RWPE2 (cell line): ENCODE measurements at regions not wholly inside any gene's neighbourhood (a gene's known extent, or its start where the extent isn't known, plus 50 kb on each side); places are given as distances from the start of the nearest gene placed in this dataset.

Experiments
- ATAC-seq: fragments of 200-7000 bp; cut with Tn5 transposase; 3 replicates; pipeline ENCODE4 v1.9.1; 2021; ENCODE audit warnings: low read depth
- DNase-seq: peaks from one replicate; pipeline ENCODE4 v3.0.0-alpha.2; 2020; ENCODE audit warnings: low spot score
- H3K27ac ChIP-seq: fragments of 450-650 bp; 2 replicates; pipeline ENCODE4 v1.5.1; 2017; ENCODE audit warnings: mild to moderate bottlenecking; ENCODE audit not compliant: poor library complexity, severe bottlenecking
- H3K27me3 ChIP-seq: fragments of 250-450 bp; sonication (Bioruptor Pico); 2 replicates; pipeline ENCODE4 v1.5.1; 2021; ENCODE audit warnings: mild to moderate bottlenecking, moderate library complexity; ENCODE audit not compliant: insufficient read depth, poor library complexity, severe bottlenecking
- H3K36me3 ChIP-seq: fragments of 250-450 bp; sonication (Bioruptor Pico); 2 replicates; pipeline ENCODE4 v1.5.1; 2020; ENCODE audit warnings: low read depth, mild to moderate bottlenecking, moderate library complexity
- H3K4me1 ChIP-seq: fragments of 250-450 bp; sonication (Bioruptor Pico); 2 replicates; pipeline ENCODE4 v1.5.1; 2021; ENCODE audit warnings: mild to moderate bottlenecking, moderate library complexity; ENCODE audit not compliant: insufficient read depth, poor library complexity, severe bottlenecking
- H3K4me3 ChIP-seq: fragments of 250-450 bp; sonication (Bioruptor Pico); 2 replicates; pipeline ENCODE4 v1.5.1; 2021; ENCODE audit warnings: mild to moderate bottlenecking, moderate library complexity; ENCODE audit not compliant: severe bottlenecking
- H3K9me3 ChIP-seq: fragments of 250-450 bp; sonication (Bioruptor Pico); 2 replicates; pipeline ENCODE4 v1.5.1; 2021; ENCODE audit warnings: mild to moderate bottlenecking, moderate library complexity; ENCODE audit not compliant: severe bottlenecking
- CTCF ChIP-seq: fragments of 450-650 bp; IDR thresholded peaks from one replicate; pipeline ENCODE4 v1.5.1; 2017; ENCODE audit warnings: mild to moderate bottlenecking, moderate library complexity; ENCODE audit not compliant: poor library complexity, severe bottlenecking

GRCh38 chr6:67888546-67888885, 746.6 kb upstream of the ADGRB3 start:
- no peak overlapping the region for H3K27ac ChIP-seq
- H3K27me3 ChIP-seq, result no peaks in the 10 kb centered on the region
- H3K36me3 ChIP-seq, result no peaks in the 10 kb centered on the region
- no peak for TF ChIP-seq CTCF
- DNase-seq (no peak), ATAC-seq (no peak)
- no peak overlapping the region for H3K4me3 ChIP-seq
- no peaks in the 10 kb centered on the region for H3K4me1 ChIP-seq
- no peaks in the 10 kb centered on the region for H3K9me3 ChIP-seq

GRCh38 chr6:67887747-67888545, 747.1 kb upstream of the ADGRB3 start:
- no peaks in the 10 kb centered on the region for H3K36me3 ChIP-seq
- no peak overlapping the region for H3K27ac ChIP-seq
- H3K9me3 ChIP-seq, result no peaks in the 10 kb centered on the region
- no peaks in the 10 kb centered on the region for H3K27me3 ChIP-seq
- DNase-seq (no peak), ATAC-seq (no peak)
- TF ChIP-seq CTCF, result no peak
- no peak overlapping the region for H3K4me3 ChIP-seq
- no peaks in the 10 kb centered on the region for H3K4me1 ChIP-seq

DNA sequence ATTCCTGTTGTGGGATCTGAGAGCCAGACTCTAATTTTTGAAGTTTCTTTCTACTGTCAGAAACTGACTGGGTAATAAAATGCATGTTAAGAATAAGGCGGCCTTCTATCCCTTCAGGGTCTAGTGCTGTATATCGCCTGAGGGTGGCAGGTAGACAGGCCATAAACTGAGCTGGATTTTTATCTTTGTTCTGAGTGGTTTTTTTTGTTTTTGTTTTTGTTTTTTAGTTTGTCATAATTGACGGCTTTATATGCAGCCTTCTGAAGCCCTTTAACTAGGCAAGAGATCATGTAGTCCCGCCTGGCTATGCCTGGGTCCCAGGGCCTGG, 747.7 kb upstream of the ADGRB3 start:
- no peak for TF ChIP-seq CTCF
- Histone ChIP-seq H3K4me1 (no peaks in the 10 kb centered on the region), H3K27ac (no peak overlapping the region), H3K36me3 (no peaks in the 10 kb centered on the region), H3K27me3 (no peaks in the 10 kb centered on the region), H3K9me3 (no peaks in the 10 kb centered on the region), H3K4me3 (no peak overlapping the region)
- ATAC-seq (no peak), DNase-seq (no peak)

GRCh38 chr6:67886840-67887292, 748.2 kb upstream of the ADGRB3 start:
- no peak overlapping the region for H3K27ac ChIP-seq
- TF ChIP-seq CTCF, result no peak
- H3K27me3 ChIP-seq, result no peaks in the 10 kb centered on the region
- H3K4me1 ChIP-seq, result no peaks in the 10 kb centered on the region
- H3K4me3 ChIP-seq, result no peak overlapping the region
- DNase-seq, result no peak
- no peaks in the 10 kb centered on the region for H3K36me3 ChIP-seq
- no peak for ATAC-seq
- no peaks in the 10 kb centered on the region for H3K9me3 ChIP-seq

DNA sequence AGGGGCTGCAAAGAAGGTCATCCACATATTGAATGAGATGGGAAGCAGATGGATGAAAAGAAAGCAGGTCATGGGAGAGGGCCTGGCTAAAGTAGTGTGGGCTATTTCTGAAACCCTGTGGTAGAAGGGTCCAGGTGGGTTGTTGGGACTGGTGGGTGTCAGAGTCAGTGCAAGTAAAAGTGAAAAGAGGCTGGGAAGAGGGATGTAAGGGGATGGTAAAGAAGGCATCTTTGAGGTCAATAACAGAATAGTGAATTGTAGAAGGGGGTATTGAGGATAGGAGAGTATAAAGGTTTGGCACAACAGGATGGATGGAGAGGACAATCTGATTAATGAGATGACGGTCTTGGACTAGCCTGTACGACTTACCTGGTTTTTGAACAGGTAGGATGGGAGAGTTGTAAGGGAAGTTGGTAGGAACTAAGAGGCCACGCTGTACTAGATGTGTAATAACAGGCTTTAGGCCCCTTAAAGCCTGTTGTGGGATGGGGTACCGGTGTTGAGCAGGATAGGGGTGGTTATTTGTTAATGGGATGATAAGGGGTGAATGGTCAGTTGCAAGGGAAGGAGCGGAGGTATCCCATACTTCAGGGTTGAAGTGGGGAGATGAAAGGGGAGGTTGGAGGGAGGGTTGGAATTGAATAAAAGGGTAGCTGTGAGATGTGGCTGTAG, 748.9 kb upstream of the ADGRB3 start:
- TF ChIP-seq CTCF, result no peak
- Histone ChIP-seq H3K4me1 (no peaks in the 10 kb centered on the region), H3K4me3 (no peak overlapping the region), H3K36me3 (no peaks in the 10 kb centered on the region), H3K9me3 (no peaks in the 10 kb centered on the region), H3K27ac (no peak overlapping the region), H3K27me3 (no peaks in the 10 kb centered on the region)
- DNase-seq (no peak), ATAC-seq (no peak)
